Loucy (cell line): ENCODE measurements at regions not wholly inside any gene's neighbourhood (a gene's known extent, or its start where the extent isn't known, plus 50 kb on each side); places are given as distances from the start of the nearest gene placed in this dataset.

ENCODE experiments used
- CTCF ChIP-seq: fragments of 200-600 bp; sonication (generic); conservative IDR thresholded peaks from 2 replicates; pipeline ENCODE4 v1.5.1; 2014; ENCODE audit warnings: mild to moderate bottlenecking, antibody characterized with exemption, low read length
- EZH2phosphoT487 ChIP-seq: fragments of 200-600 bp; IDR thresholded peaks from 2 replicates; pipeline ENCODE4 v1.6.1; 2018; ENCODE audit warnings: antibody characterized with exemption, mild to moderate bottlenecking, moderate library complexity, borderline replicate concordance

- TF ChIP-seq CTCF (no peak), EZH2phosphoT487 (no peak)
Measured at GRCh38 chr4:111652236-111652635, 493.0 kb upstream of the FAM241A start.
